Tibial nerve (tissue), 4 donors: ENCODE measurements at regions not wholly inside any gene's neighbourhood (a gene's known extent, or its start where the extent isn't known, plus 50 kb on each side); places are given as distances from the start of the nearest gene placed in this dataset.

Experiments
- DNase-seq, 2 donors: peaks; one replicate each; pipeline ENCODE4 v3.0.0-alpha.2; 2019; ENCODE audit warnings: low spot score in 2 of 2
- H3K27ac ChIP-seq, 4 donors: fragments of 200-600 bp; sonication (generic) in 3 of 4; one replicate each; pipeline ENCODE4 v1.5.1; 2017 to 2019; ENCODE audit warnings: mild to moderate bottlenecking in 1 of 4
- H3K27me3 ChIP-seq, 2 donors: fragments of 200-600 bp; sonication (generic) in 1 of 2; one replicate each; pipeline versions ENCODE4 v1.5.1 to v1.6.0; 2017 to 2019
- H3K36me3 ChIP-seq, 3 donors: fragments of 200-600 bp; sonication (generic); one replicate each; pipeline ENCODE4 v1.5.1; 2018 to 2019
- H3K4me1 ChIP-seq, 4 donors: fragments of 200-600 bp; sonication (generic) in 3 of 4; one replicate each; pipeline ENCODE4 v1.5.1; 2017 to 2019
- H3K4me3 ChIP-seq, 4 donors: fragments of 200-600 bp; sonication (generic) in 3 of 4; one replicate each; pipeline ENCODE4 v1.5.1; 2017 to 2019; ENCODE audit warnings: mild to moderate bottlenecking in 1 of 4, moderate library complexity in 1 of 4
- H3K9me3 ChIP-seq, 4 donors: fragments of 200-600 bp; sonication (generic) in 3 of 4; one replicate each; pipeline ENCODE4 v1.5.1; 2017 to 2019
- EP300 ChIP-seq, 2 donors: sonication (generic); formaldehyde crosslinking; IDR thresholded peaks; one replicate each; pipeline ENCODE4 v1.6.1; 2017; ENCODE audit warnings: antibody characterized with exemption in 2 of 2, mild to moderate bottlenecking in 1 of 2
- POLR2A ChIP-seq, 2 donors: fragments of 450-650 bp; IDR thresholded peaks; one replicate each; pipeline ENCODE4 v1.6.1; 2017; ENCODE audit warnings: antibody characterized with exemption in 2 of 2, mild to moderate bottlenecking in 2 of 2, moderate library complexity in 2 of 2
- WGBS, 2 donors: methylation state at CpG; one replicate each; pipeline ENCODE4 v1.1.5; 2018; 5-methylcytosine and 5-hydroxymethylcytosine counted together
- TF ChIP-seq, protein P1 (sequence below), 5 experiments: fragments of 200-600 bp in 3 of 5; fragments of 450-650 bp in 2 of 5; sonication (generic) in 3 of 5; IDR thresholded peaks; one replicate each; pipeline ENCODE4 v1.5.1; 2016 to 2019; ENCODE audit warnings: antibody characterized with exemption in 5 of 5, mild to moderate bottlenecking in 3 of 5, moderate library complexity in 2 of 5

DNA sequence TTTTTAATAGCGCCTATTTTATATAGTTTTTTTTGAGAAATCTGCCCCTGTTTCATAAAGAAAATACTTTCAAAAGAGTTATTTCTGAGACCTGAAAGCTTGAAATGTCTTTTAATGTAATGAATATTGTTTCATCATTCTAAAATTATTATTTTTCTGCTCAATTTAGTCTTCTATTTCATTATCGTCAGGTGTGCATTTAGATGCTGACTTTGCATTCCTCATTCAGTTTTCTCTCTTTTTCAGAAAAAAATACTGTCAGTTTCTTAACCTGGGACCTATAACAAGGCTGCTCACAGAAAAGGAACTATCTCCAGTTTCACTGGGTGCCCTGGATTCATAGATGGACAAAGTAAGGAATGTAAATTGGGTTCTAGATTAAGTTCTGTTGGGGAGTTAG, 1631.7 kb downstream of the SUCLG1 start:
- Histone ChIP-seq H3K9me3 (no peaks in the 10 kb centered on the region), H3K4me1 (no peaks in the 10 kb centered on the region), H3K27me3 (no peaks in the 10 kb centered on the region), H3K4me3 (no peak overlapping the region), H3K27ac (no peak overlapping the region), H3K36me3 (no peaks in the 10 kb centered on the region)
- no peak for DNase-seq
- no peak for TF ChIP-seq EP300 (IDR thresholded peaks at IDR 0.05)
- TF ChIP-seq, protein P1, sequence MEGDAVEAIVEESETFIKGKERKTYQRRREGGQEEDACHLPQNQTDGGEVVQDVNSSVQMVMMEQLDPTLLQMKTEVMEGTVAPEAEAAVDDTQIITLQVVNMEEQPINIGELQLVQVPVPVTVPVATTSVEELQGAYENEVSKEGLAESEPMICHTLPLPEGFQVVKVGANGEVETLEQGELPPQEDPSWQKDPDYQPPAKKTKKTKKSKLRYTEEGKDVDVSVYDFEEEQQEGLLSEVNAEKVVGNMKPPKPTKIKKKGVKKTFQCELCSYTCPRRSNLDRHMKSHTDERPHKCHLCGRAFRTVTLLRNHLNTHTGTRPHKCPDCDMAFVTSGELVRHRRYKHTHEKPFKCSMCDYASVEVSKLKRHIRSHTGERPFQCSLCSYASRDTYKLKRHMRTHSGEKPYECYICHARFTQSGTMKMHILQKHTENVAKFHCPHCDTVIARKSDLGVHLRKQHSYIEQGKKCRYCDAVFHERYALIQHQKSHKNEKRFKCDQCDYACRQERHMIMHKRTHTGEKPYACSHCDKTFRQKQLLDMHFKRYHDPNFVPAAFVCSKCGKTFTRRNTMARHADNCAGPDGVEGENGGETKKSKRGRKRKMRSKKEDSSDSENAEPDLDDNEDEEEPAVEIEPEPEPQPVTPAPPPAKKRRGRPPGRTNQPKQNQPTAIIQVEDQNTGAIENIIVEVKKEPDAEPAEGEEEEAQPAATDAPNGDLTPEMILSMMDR (IDR thresholded peaks at IDR 0.05), result no peak
- TF ChIP-seq POLR2A (IDR thresholded peaks at IDR 0.05), result no peak
- WGBS, 2 donors, result 98 to 99% methylated on average over 2 of the region's 2 CpGs

DNA sequence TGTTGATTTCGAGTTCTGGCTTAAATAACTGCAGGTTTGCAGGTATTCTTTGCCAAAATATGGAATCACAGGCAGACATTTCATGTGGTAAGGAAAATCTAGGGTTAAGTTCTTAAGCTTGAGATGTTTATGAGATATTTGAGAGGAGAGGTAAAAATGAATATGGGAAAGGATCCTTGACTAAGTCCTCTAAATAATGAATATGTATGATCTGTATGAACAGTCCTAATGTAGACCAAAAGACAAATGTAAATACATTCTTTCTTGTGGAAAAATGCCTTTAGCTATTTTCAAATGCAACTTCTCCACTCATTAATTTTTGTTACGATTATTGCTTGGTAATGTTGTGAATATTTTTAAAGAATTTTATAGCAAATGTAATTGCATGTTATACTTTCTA, 1632.6 kb downstream of the SUCLG1 start:
- DNase-seq, result no peak
- no peaks in the 10 kb centered on the region for H3K27me3 ChIP-seq
- no peak overlapping the region for H3K4me3 ChIP-seq
- H3K4me1 ChIP-seq, result no peaks in the 10 kb centered on the region
- no peak for TF ChIP-seq EP300 (IDR thresholded peaks at IDR 0.05)
- no peak for TF ChIP-seq POLR2A (IDR thresholded peaks at IDR 0.05)
- TF ChIP-seq, protein P1 (IDR thresholded peaks at IDR 0.05), result no peak
- no peaks in the 10 kb centered on the region for H3K9me3 ChIP-seq
- no peak overlapping the region for H3K27ac ChIP-seq
- H3K36me3 ChIP-seq, result no peaks in the 10 kb centered on the region
- 79 to 88% methylated on average over 2 of the region's 2 CpGs for WGBS, 2 donors

DNA sequence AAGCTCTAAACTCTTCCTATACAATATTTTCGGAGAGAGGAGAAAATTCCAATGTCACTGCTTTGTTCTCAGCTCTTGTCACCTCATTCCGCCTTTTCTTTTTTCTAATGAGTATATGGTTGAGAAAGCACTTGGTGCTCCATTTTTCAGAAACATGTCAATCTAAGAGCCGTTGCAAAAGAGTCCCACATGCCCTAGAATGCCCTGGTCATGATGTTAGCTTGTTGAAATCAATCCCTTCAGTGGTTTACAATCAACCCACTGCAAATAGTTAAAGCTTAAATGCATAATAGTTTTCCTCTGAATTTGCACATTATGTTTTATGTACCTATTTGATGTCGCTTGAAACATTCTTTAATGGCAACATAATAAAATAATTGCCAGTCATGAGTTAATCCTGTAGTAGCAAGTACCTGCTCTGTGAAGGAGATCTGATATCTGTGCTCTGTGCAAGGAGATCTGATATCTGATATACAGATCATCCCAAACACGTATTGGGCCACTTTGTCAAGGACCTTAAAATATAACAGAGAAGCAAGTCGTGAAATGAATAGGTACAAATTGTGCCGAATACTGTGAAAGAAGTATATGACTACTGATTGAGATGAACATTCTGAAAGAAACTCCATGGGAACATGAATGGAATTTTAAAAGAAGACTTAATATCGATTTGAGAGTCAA, 1633.5 kb downstream of the SUCLG1 start:
- no peaks in the 10 kb centered on the region for H3K36me3 ChIP-seq
- 88 to 91% methylated on average over 8 of the region's 8 CpGs for whole genome bisulfite sequencing, 2 donors
- no peak for DNase-seq
- H3K4me1 ChIP-seq, result no peaks in the 10 kb centered on the region
- H3K4me3 ChIP-seq, result no peak overlapping the region
- TF ChIP-seq, protein P1 (IDR thresholded peaks at IDR 0.05), result no peak
- TF ChIP-seq POLR2A (IDR thresholded peaks at IDR 0.05) (no peak), EP300 (IDR thresholded peaks at IDR 0.05) (no peak)
- H3K27me3 ChIP-seq, result no peaks in the 10 kb centered on the region
- H3K9me3 ChIP-seq, result no peaks in the 10 kb centered on the region
- H3K27ac ChIP-seq, result no peak overlapping the region

DNA sequence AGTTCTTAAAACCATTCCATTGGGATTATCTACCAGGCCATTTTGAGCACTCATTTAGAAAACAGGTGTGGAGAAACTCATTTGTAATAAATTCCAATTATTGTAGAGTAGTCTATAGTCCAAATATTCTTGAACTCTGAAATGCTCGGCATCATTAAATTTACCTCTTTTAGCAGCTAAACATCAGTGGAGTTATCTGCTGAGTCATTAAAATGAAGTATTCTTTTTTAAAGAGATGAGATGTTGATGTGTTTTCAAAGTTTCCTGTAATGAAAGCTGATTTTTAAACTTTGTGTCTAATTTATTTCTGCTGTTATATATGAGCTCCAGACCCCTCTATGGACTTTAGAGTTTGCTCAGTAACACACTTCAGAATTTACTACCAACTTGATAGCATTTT, 1635.2 kb downstream of the SUCLG1 start:
- no peaks in the 10 kb centered on the region for H3K9me3 ChIP-seq
- no peaks in the 10 kb centered on the region for H3K4me1 ChIP-seq
- 85 to 90% methylated on average over 1 of the region's 1 CpG for WGBS, 2 donors

DNA sequence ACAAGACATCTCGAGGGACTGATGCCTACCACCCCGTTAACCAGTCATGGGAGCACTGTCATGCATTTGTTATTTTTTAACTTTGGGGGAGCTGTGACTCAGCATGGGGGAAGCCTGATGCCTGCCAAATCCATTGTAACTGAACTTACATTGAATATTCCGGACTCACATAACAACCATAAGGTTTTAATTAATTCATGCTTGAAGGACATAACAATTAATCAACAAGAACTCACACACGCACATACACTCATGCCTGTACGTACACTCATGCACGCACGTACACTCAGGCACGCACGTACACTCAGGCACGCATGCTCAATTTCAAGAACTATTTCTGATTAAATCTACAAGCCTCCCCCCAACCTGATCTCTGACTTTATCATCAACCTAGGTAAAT, 1639.1 kb downstream of the SUCLG1 start:
- Histone ChIP-seq H3K4me1 (no peaks in the 10 kb centered on the region), H3K36me3 (no peaks in the 10 kb centered on the region), H3K9me3 (no peaks in the 10 kb centered on the region), H3K4me3 (no peak overlapping the region), H3K27ac (no peak overlapping the region), H3K27me3 (no peaks in the 10 kb centered on the region)
- TF ChIP-seq, protein P1 (IDR thresholded peaks at IDR 0.05), result no peak
- no peak for TF ChIP-seq POLR2A (IDR thresholded peaks at IDR 0.05)
- no peak for TF ChIP-seq EP300 (IDR thresholded peaks at IDR 0.05)
- no peak for DNase-seq
- WGBS, 2 donors, result 91 to 93% methylated on average over 10 of the region's 10 CpGs

More for the DNA sequence above, 1635.2 kb downstream of the SUCLG1 start:
- TF ChIP-seq POLR2A (IDR thresholded peaks at IDR 0.05), result no peak
- no peak for DNase-seq
- no peaks in the 10 kb centered on the region for H3K36me3 ChIP-seq
- H3K4me3 ChIP-seq, result no peak overlapping the region
- H3K27me3 ChIP-seq, result no peaks in the 10 kb centered on the region
- H3K27ac ChIP-seq, result no peak overlapping the region

DNA sequence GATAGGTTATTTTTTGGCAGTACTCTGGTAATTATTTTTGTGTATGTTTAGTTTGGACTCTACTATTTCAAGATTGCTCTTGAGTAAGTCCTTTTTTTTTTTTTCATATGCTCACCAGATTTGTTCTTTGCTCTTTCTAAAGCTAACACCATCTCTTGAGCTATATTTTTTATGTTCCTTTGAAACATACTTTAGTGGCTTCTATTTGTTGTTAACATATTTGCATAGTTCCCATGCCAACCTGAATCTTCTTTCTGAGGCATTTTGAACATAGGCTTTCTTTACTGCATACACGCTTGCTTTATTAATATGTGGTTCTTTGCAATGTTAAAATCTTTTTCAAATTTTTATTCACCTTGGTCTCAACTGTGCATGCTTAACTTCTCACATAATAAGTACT, 1644.9 kb downstream of the SUCLG1 start:
- no peak for TF ChIP-seq EP300 (IDR thresholded peaks at IDR 0.05)
- TF ChIP-seq, protein P1 (IDR thresholded peaks at IDR 0.05), result no peak
- no peak for TF ChIP-seq POLR2A (IDR thresholded peaks at IDR 0.05)
- no peak for DNase-seq
- 78 to 90% methylated on average over 1 of the region's 1 CpG for WGBS, 2 donors
- no peaks in the 10 kb centered on the region for H3K4me1 ChIP-seq
- H3K27ac ChIP-seq, result no peak overlapping the region
- H3K9me3 ChIP-seq, result no peaks in the 10 kb centered on the region
- no peaks in the 10 kb centered on the region for H3K27me3 ChIP-seq
- no peak overlapping the region for H3K4me3 ChIP-seq
- no peaks in the 10 kb centered on the region for H3K36me3 ChIP-seq
